ENCODE measurements at regions not wholly inside any gene's neighbourhood (a gene's known extent, or its start where the extent isn't known, plus 50 kb on each side); places are given as distances from the start of the nearest gene placed in this dataset.
"Not testable (repeated sequence)": the region's sequence is repeated elsewhere in the genome, so short reads cannot be mapped to it uniquely, and the experiment has no call there.

DNA sequence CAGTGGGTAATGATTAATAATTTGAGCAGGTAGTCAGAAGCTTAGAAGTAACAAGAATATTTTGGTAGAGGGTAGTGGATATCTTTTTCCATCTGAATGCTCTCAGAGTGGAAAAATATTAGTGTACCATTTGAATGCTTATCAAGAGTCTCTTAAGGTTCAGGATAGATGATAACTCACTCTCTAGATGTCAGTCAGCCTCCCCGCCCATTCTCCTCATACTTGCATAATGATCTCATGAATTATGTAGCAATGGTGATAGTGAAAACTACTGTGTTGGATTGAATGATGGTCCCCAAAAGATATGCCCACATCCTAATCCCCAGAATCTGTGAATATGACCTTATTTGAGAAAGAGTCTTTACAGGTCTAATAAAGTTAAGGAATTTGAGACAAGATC is 132.7 kb upstream of the KLF12 start:
- no peak overlapping the region for H3K27ac ChIP-seq
- ChIA-PET CTCF (no interaction called here), POLR2A (ENCODE audit: low non-redundant PET) (no interaction called here)
- TF ChIP-seq, protein P1, sequence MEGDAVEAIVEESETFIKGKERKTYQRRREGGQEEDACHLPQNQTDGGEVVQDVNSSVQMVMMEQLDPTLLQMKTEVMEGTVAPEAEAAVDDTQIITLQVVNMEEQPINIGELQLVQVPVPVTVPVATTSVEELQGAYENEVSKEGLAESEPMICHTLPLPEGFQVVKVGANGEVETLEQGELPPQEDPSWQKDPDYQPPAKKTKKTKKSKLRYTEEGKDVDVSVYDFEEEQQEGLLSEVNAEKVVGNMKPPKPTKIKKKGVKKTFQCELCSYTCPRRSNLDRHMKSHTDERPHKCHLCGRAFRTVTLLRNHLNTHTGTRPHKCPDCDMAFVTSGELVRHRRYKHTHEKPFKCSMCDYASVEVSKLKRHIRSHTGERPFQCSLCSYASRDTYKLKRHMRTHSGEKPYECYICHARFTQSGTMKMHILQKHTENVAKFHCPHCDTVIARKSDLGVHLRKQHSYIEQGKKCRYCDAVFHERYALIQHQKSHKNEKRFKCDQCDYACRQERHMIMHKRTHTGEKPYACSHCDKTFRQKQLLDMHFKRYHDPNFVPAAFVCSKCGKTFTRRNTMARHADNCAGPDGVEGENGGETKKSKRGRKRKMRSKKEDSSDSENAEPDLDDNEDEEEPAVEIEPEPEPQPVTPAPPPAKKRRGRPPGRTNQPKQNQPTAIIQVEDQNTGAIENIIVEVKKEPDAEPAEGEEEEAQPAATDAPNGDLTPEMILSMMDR (conservative IDR thresholded peaks at IDR 0.05; ENCODE audit: low read depth) = no peak
- DNase-seq (ENCODE audit: low spot score) = no peak

DNA sequence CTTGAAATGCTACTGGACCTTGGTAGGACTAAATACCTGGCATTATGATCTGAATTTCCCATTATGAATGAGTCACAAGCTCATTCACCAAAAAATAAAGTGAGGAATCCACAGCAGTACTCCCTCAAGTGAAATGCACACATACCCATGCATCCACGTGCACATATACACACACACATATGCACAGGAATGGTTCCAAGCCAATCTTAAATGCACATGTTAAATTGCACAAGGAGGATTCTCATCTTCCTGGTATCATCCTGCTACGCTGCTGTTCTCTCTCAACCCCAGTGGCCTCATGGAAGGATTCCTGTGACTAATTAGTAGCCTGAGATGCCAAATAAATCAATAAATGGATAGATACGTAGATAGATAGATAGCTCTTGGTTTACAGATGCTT is 132.1 kb upstream of the KLF12 start:
- no peak for DNase-seq (ENCODE audit: low spot score)
- ChIA-PET CTCF (no interaction called here), POLR2A (ENCODE audit: low non-redundant PET) (no interaction called here)
- no peak overlapping the region for H3K27ac ChIP-seq
- TF ChIP-seq, protein P1 (conservative IDR thresholded peaks at IDR 0.05; ENCODE audit: low read depth) = no peak

- no peak for DNase-seq (ENCODE audit: low spot score)
These were observed 130.1 kb upstream of the KLF12 start for GRCh38 chr13:74264333-74264732.

GRCh38 chr13:74260420-74260819 is 126.2 kb upstream of the KLF12 start:
- POLR2A ChIA-PET (ENCODE audit: low non-redundant PET); H3K27ac ChIP-seq; CTCF ChIA-PET; DNase-seq (ENCODE audit: low spot score): not testable (repeated sequence)

More at GRCh38 chr13:74264333-74264732, 130.1 kb upstream of the KLF12 start:
- no peak overlapping the region for H3K27ac ChIP-seq
- CTCF ChIA-PET = no interaction called here
- POLR2A ChIA-PET (ENCODE audit: low non-redundant PET) = no interaction called here
- TF ChIP-seq, protein P1 (conservative IDR thresholded peaks at IDR 0.05; ENCODE audit: low read depth) = no peak

DNA sequence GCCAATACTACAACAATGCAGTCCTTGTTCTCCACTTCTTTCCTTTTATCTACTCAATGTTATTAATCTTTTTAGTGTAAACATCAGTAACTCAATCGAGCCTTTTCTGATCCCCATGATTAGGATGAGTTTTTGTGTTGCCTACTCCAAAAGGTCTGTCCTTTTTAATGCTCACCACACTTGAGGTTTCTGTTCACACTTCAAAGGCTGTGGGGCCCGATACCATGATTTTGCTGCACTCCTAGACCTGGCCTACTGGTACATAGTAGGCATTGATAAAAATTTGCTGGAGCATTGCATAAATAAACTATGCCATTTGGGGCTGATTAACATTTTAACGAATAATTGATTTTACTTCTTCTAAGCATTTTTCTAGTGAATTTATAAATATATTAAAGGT is 125.4 kb upstream of the KLF12 start:
- ChIA-PET POLR2A (ENCODE audit: low non-redundant PET) (no interaction called here), CTCF (no interaction called here)
- DNase-seq (ENCODE audit: low spot score) = no peak
- no peak overlapping the region for H3K27ac ChIP-seq
- TF ChIP-seq, protein P1 (conservative IDR thresholded peaks at IDR 0.05; ENCODE audit: low read depth) = no peak

DNA sequence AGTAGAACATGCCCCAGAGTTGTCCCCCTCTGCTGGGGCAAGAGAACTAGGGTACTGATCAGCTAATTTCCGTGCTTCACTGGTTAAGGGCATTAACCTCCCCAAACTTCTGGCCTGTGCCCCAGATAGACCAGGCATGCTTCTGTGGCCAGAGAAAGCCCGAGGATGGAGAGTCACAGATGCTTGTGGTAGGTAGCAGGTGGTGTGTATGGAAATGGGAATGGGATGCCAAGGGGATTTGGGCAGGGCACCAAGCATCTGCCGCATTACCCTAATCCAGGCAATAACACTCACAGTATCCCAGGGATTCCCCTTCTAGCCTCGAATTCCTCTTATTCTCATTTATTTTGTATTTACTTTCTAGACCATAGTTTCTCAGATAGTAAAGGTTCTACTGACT is 124.8 kb upstream of the KLF12 start:
- CTCF ChIA-PET = no interaction called here
- POLR2A ChIA-PET (ENCODE audit: low non-redundant PET) = no interaction called here
- TF ChIP-seq, protein P1 (conservative IDR thresholded peaks at IDR 0.05; ENCODE audit: low read depth) = no peak
- DNase-seq (ENCODE audit: low spot score) = no peak
- no peak overlapping the region for H3K27ac ChIP-seq

- H3K27ac ChIP-seq = no peak overlapping the region
- DNase-seq (ENCODE audit: low spot score) = no peak
- ChIA-PET CTCF (no interaction called here), POLR2A (ENCODE audit: low non-redundant PET) (no interaction called here)
- TF ChIP-seq, protein P1 (conservative IDR thresholded peaks at IDR 0.05; ENCODE audit: low read depth) = no peak
These were observed 122.8 kb upstream of the KLF12 start for GRCh38 chr13:74256969-74257368.
